ENCODE measurements at regions not wholly inside any gene's neighbourhood (a gene's known extent, or its start where the extent isn't known, plus 50 kb on each side); places are given as distances from the start of the nearest gene placed in this dataset.

- TF ChIP-seq YY1 (tag by site-specific recombination; IDR thresholded peaks at IDR 0.05), result no peak
- TF ChIP-seq CTCF (tag by site-specific recombination; IDR thresholded peaks at IDR 0.05), result no peak
- no peak for TF ChIP-seq ZNF785 (tag by site-specific recombination; IDR thresholded peaks at IDR 0.05)
- no peak for TF ChIP-seq ZNF677 (tag by site-specific recombination; IDR thresholded peaks at IDR 0.05)
- TF ChIP-seq KLF7 (tag by site-specific recombination; IDR thresholded peaks at IDR 0.05; ENCODE audit: borderline replicate concordance), result no peak
- TF ChIP-seq ZNF791 (tag by site-specific recombination; IDR thresholded peaks at IDR 0.05), result no peak
- no peak for TF ChIP-seq RBAK (tag by site-specific recombination; IDR thresholded peaks at IDR 0.05)
- no peak for TF ChIP-seq ZNF132 (tag by site-specific recombination; IDR thresholded peaks at IDR 0.05; ENCODE audit: borderline replicate concordance)
- no peak for TF ChIP-seq ZNF157 (tag by site-specific recombination; IDR thresholded peaks at IDR 0.05)
- no peak for TF ChIP-seq ZNF24 (tag by site-specific recombination; IDR thresholded peaks at IDR 0.05)
- TF ChIP-seq MEIS1 (CRISPR knock-in tag; IDR thresholded peaks at IDR 0.05; ENCODE audit: borderline replicate concordance), result no peak
- TF ChIP-seq PATZ1 (tag by site-specific recombination; IDR thresholded peaks at IDR 0.05), result no peak
Observed at GRCh38 chr12:75855360-75855759, 176.2 kb downstream of the PHLDA1 start.
